ENCODE measurements at regions not wholly inside any gene's neighbourhood (a gene's known extent, or its start where the extent isn't known, plus 50 kb on each side); places are given as distances from the start of the nearest gene placed in this dataset.
A peak's percentile ranks its signal among the peaks of the same experiment; 100 is the strongest.

DNA sequence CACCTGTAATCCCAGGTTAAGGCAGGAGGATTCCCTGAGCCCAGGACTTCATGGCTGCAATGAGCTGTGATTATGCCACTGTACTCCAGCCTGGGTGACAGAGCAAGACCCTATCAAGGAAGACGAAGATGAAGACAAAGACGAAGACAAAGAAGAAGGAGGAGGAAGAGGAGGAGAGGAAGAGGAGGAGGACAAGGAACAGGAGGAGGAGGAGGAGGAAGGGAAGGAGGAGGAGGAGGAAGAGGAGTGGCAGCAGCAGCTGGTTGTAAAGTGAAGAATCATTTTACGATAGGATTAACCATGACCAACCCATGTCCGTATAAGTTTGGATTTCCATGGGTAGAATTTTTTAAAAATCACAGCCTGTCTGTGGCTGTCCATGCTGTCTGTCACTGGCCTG lies 316.8 kb upstream of the TNRC6C start:
- Mint-ChIP-seq H3K36me3 (ENCODE audit: low read depth) (no peaks in the 10 kb centered on the region), H3K27ac (no peak overlapping the region), H3K27me3 (ENCODE audit: low read depth) (no peaks in the 10 kb centered on the region), H3K4me1 (ENCODE audit: low read depth) (peaks cover 33% of the 10 kb centered on the region), H3K4me3 (ENCODE audit: low read depth) (no peak overlapping the region), H3K9me3 (no peaks in the 10 kb centered on the region)
- intact Hi-C loops (cut with micrococcal nuclease): no loop called here
- DNase-seq (ENCODE audit: low spot score): no peak

- peaks cover 41% of the 10 kb centered on the region for H3K4me1 Mint-ChIP-seq (ENCODE audit: low read depth)
- no peaks in the 10 kb centered on the region for H3K27me3 Mint-ChIP-seq (ENCODE audit: low read depth)
- peak overlapping the region; percentile 95 for H3K27ac Mint-ChIP-seq
- no peak for DNase-seq (ENCODE audit: low spot score)
- H3K36me3 Mint-ChIP-seq (ENCODE audit: low read depth): peaks cover 13% of the 10 kb centered on the region
- no peak overlapping the region for H3K4me3 Mint-ChIP-seq (ENCODE audit: low read depth)
- intact Hi-C loops (cut with micrococcal nuclease): loop anchor here (1.0 to 5.0 kb wide), 5 partner anchors 10 to 198 kb away; no protein-coding TSS in a partner anchor
- peaks cover 8% of the 10 kb centered on the region for H3K9me3 Mint-ChIP-seq
Observed at GRCh38 chr17:77644181-77645071, 314.1 kb upstream of the TNRC6C start.

- Mint-ChIP-seq H3K27ac (peak overlapping the region; percentile 95), H3K4me1 (ENCODE audit: low read depth) (peaks cover 45% of the 10 kb centered on the region), H3K9me3 (peaks cover 12% of the 10 kb centered on the region), H3K36me3 (ENCODE audit: low read depth) (peaks cover 16% of the 10 kb centered on the region), H3K4me3 (ENCODE audit: low read depth) (peak overlapping the region; percentile 60), H3K27me3 (ENCODE audit: low read depth) (no peaks in the 10 kb centered on the region)
- peak; percentile 71 for DNase-seq (ENCODE audit: low spot score)
- intact Hi-C loops (cut with micrococcal nuclease): loop anchor here (1.0 to 5.0 kb wide), 5 partner anchors 11 to 198 kb away; no protein-coding TSS in a partner anchor
Observed at GRCh38 chr17:77645072-77646045, 313.1 kb upstream of the TNRC6C start.

GRCh38 chr17:77646046-77646430 lies 312.5 kb upstream of the TNRC6C start:
- peaks cover 50% of the 10 kb centered on the region for H3K4me1 Mint-ChIP-seq (ENCODE audit: low read depth)
- H3K36me3 Mint-ChIP-seq (ENCODE audit: low read depth): peaks cover 16% of the 10 kb centered on the region
- H3K27ac Mint-ChIP-seq: peak overlapping the region; percentile 95
- peaks cover 12% of the 10 kb centered on the region for H3K9me3 Mint-ChIP-seq
- intact Hi-C loops (cut with micrococcal nuclease): loop anchor here (5.0 kb wide), 3 partner anchors 104 to 199 kb away; no protein-coding TSS in a partner anchor
- no peaks in the 10 kb centered on the region for H3K27me3 Mint-ChIP-seq (ENCODE audit: low read depth)
- no peak for DNase-seq (ENCODE audit: low spot score)
- H3K4me3 Mint-ChIP-seq (ENCODE audit: low read depth): peak overlapping the region; percentile 60

GRCh38 chr17:77647531-77647930 lies 311.0 kb upstream of the TNRC6C start:
- H3K9me3 Mint-ChIP-seq: peaks cover 12% of the 10 kb centered on the region
- no peak overlapping the region for H3K27ac Mint-ChIP-seq
- peaks cover 16% of the 10 kb centered on the region for H3K36me3 Mint-ChIP-seq (ENCODE audit: low read depth)
- H3K4me3 Mint-ChIP-seq (ENCODE audit: low read depth): no peak overlapping the region
- H3K27me3 Mint-ChIP-seq (ENCODE audit: low read depth): no peaks in the 10 kb centered on the region
- DNase-seq (ENCODE audit: low spot score): no peak
- intact Hi-C loops (cut with micrococcal nuclease): loop anchor here (5.0 kb wide), 3 partner anchors 105 to 200 kb away; no protein-coding TSS in a partner anchor
- peaks cover 55% of the 10 kb centered on the region for H3K4me1 Mint-ChIP-seq (ENCODE audit: low read depth)

GRCh38 chr17:77649717-77650211 lies 308.7 kb upstream of the TNRC6C start:
- no peaks in the 10 kb centered on the region for H3K27me3 Mint-ChIP-seq (ENCODE audit: low read depth)
- peaks cover 16% of the 10 kb centered on the region for H3K36me3 Mint-ChIP-seq (ENCODE audit: low read depth)
- DNase-seq (ENCODE audit: low spot score): no peak
- H3K9me3 Mint-ChIP-seq: peaks cover 12% of the 10 kb centered on the region
- intact Hi-C loops (cut with micrococcal nuclease): loop anchor here (1.0 to 5.0 kb wide), 4 partner anchors 18 to 202 kb away; no protein-coding TSS in a partner anchor
- H3K4me3 Mint-ChIP-seq (ENCODE audit: low read depth): no peak overlapping the region
- peaks cover 45% of the 10 kb centered on the region for H3K4me1 Mint-ChIP-seq (ENCODE audit: low read depth)
- H3K27ac Mint-ChIP-seq: peak overlapping the region; percentile 34

- H3K27ac Mint-ChIP-seq: no peak overlapping the region
- H3K27me3 Mint-ChIP-seq (ENCODE audit: low read depth): no peaks in the 10 kb centered on the region
- peaks cover 12% of the 10 kb centered on the region for H3K9me3 Mint-ChIP-seq
- H3K4me3 Mint-ChIP-seq (ENCODE audit: low read depth): no peak overlapping the region
- intact Hi-C loops (cut with micrococcal nuclease): no loop called here
- peaks cover 16% of the 10 kb centered on the region for H3K36me3 Mint-ChIP-seq (ENCODE audit: low read depth)
- DNase-seq (ENCODE audit: low spot score): no peak
- H3K4me1 Mint-ChIP-seq (ENCODE audit: low read depth): peaks cover 36% of the 10 kb centered on the region
Observed at GRCh38 chr17:77651988-77652387, 306.5 kb upstream of the TNRC6C start.

GRCh38 chr17:77654296-77654695 lies 304.2 kb upstream of the TNRC6C start:
- peaks cover 28% of the 10 kb centered on the region for H3K4me1 Mint-ChIP-seq (ENCODE audit: low read depth)
- intact Hi-C loops (cut with micrococcal nuclease): no loop called here
- DNase-seq (ENCODE audit: low spot score): no peak
- H3K27me3 Mint-ChIP-seq (ENCODE audit: low read depth): peaks cover 3% of the 10 kb centered on the region
- peaks cover 4% of the 10 kb centered on the region for H3K36me3 Mint-ChIP-seq (ENCODE audit: low read depth)
- no peak overlapping the region for H3K4me3 Mint-ChIP-seq (ENCODE audit: low read depth)
- no peak overlapping the region for H3K27ac Mint-ChIP-seq
- H3K9me3 Mint-ChIP-seq: peaks cover 5% of the 10 kb centered on the region

DNA sequence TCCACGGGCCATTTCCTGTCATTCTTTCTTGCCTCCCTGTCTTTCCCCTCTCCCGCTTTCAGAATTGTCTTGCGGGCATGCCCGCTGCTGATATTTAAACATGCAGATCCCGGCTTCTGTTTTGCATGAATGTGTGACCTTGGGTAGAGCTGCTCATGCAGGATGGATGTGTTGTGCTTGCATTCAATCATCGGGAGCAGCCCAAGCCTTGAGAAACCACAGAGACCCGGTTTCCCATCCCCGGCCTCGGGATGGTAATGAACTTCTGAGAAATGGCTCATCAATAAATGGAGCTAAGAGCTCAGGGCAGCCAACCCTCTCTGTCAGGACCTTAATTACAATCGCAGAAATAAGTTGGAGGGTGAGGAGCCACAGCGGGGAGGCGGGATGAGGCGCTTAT lies 303.7 kb upstream of the TNRC6C start:
- Mint-ChIP-seq H3K27ac (no peak overlapping the region), H3K36me3 (ENCODE audit: low read depth) (no peaks in the 10 kb centered on the region), H3K4me1 (ENCODE audit: low read depth) (peaks cover 22% of the 10 kb centered on the region), H3K27me3 (ENCODE audit: low read depth) (peaks cover 3% of the 10 kb centered on the region), H3K9me3 (no peaks in the 10 kb centered on the region), H3K4me3 (ENCODE audit: low read depth) (no peak overlapping the region)
- intact Hi-C loops (cut with micrococcal nuclease): no loop called here
- DNase-seq (ENCODE audit: low spot score): no peak

GRCh38 chr17:77656054-77656453 lies 302.4 kb upstream of the TNRC6C start:
- Mint-ChIP-seq H3K4me3 (ENCODE audit: low read depth) (no peak overlapping the region), H3K36me3 (ENCODE audit: low read depth) (no peaks in the 10 kb centered on the region), H3K4me1 (ENCODE audit: low read depth) (peaks cover 12% of the 10 kb centered on the region), H3K27me3 (ENCODE audit: low read depth) (peaks cover 6% of the 10 kb centered on the region), H3K27ac (no peak overlapping the region), H3K9me3 (no peaks in the 10 kb centered on the region)
- intact Hi-C loops (cut with micrococcal nuclease): no loop called here
- no peak for DNase-seq (ENCODE audit: low spot score)

DNA sequence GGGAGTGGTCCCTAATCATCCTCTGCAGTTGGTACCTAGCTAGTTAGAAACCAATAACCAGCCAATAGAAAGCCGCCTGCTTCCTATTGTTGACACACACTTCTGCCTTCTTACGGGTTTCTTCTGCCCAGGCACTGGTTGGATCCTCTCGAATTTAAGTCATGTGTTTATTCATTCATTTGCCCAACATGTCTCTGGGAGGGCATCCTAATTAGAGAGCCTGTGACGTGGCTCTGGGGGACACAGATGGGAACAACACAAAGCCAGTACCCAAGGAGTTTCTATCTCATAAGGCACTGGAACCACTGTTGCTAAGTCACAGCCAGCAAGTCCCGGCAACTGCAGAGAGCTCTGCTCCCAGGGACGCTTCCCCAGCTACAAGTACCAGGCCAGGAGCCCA lies 300.7 kb upstream of the TNRC6C start:
- H3K36me3 Mint-ChIP-seq (ENCODE audit: low read depth): no peaks in the 10 kb centered on the region
- no peak for DNase-seq (ENCODE audit: low spot score)
- H3K27ac Mint-ChIP-seq: no peak overlapping the region
- H3K4me1 Mint-ChIP-seq (ENCODE audit: low read depth): peaks cover 9% of the 10 kb centered on the region
- intact Hi-C loops (cut with micrococcal nuclease): no loop called here
- peaks cover 6% of the 10 kb centered on the region for H3K27me3 Mint-ChIP-seq (ENCODE audit: low read depth)
- H3K9me3 Mint-ChIP-seq: no peaks in the 10 kb centered on the region
- H3K4me3 Mint-ChIP-seq (ENCODE audit: low read depth): no peak overlapping the region

- intact Hi-C loops (cut with micrococcal nuclease): loop anchor here (10.0 kb wide), 1 partner anchor 294 kb away; the partner anchor contains the start of gene TNRC6C
- Mint-ChIP-seq H3K36me3 (ENCODE audit: low read depth) (peaks cover 4% of the 10 kb centered on the region), H3K4me1 (ENCODE audit: low read depth) (peaks cover 9% of the 10 kb centered on the region), H3K4me3 (ENCODE audit: low read depth) (no peak overlapping the region), H3K27ac (no peak overlapping the region), H3K27me3 (ENCODE audit: low read depth) (peaks cover 6% of the 10 kb centered on the region), H3K9me3 (peaks cover 5% of the 10 kb centered on the region)
- DNase-seq (ENCODE audit: low spot score): no peak
Observed at GRCh38 chr17:77660524-77660923, 298.0 kb upstream of the TNRC6C start.

Measured in activated T-helper 2 cell treated with anti-CD3 and anti-CD28 coated beads, Interferon-gamma antibody, Interleukin-2, Interleukin-4, amounts not matched to agents 10 μg/mL and 5 μg/mL and 100 μg/mL, durations not matched to agents 14 hours and 24 hours and 36 hours (primary cell).